ENCODE measurements at regions not wholly inside any gene's neighbourhood (a gene's known extent, or its start where the extent isn't known, plus 50 kb on each side); places are given as distances from the start of the nearest gene placed in this dataset.

- Histone ChIP-seq H3K36me3 (ENCODE audit: control insufficient read depth, insufficient read depth, low read length) (no peaks in the 10 kb centered on the region), H3K9me3 (no peaks in the 10 kb centered on the region), H3K27me3 (replicated peaks; ENCODE audit: control insufficient read depth, insufficient read depth, low read length) (no peaks in the 10 kb centered on the region), H3K4me3 (ENCODE audit: low read depth, low read length) (no peak overlapping the region), H3K4me1 (no peaks in the 10 kb centered on the region)
- no peaks in the 10 kb centered on the region for H3K4me1 Mint-ChIP-seq (ENCODE audit: low read depth, unreplicated experiment)
- ChIA-PET POLR2A (no interaction called here), CTCF (no interaction called here)
- peaks cover 7% of the 10 kb centered on the region for H3K9me3 Mint-ChIP-seq (ENCODE audit: unreplicated experiment)
- no peaks in the 10 kb centered on the region for H3K36me3 Mint-ChIP-seq (ENCODE audit: insufficient read depth, unreplicated experiment)
- H3K4me3 Mint-ChIP-seq (ENCODE audit: unreplicated experiment) = no peak overlapping the region
- intact Hi-C loops (cut with micrococcal nuclease; ENCODE audit: unreplicated experiment) = no loop called here
- BruUV-seq (replicated peaks) = no TSS peak
- no peak overlapping the region for H3K27ac Mint-ChIP-seq (ENCODE audit: unreplicated experiment)
- H3K27me3 Mint-ChIP-seq (ENCODE audit: insufficient read depth, unreplicated experiment) = peaks cover 3% of the 10 kb centered on the region
- no peak for TF ChIP-seq CTCF (IDR thresholded peaks at IDR 0.05; ENCODE audit: insufficient read depth in 1 of 2, low read depth in 1 of 2, low read length in 1 of 2, severe bottlenecking in 1 of 2, unreplicated experiment in 1 of 2)
- DNase-seq = no peak
Measured at GRCh38 chr5:144731786-144732185, 561.1 kb downstream of the KCTD16 start.

- Histone ChIP-seq H3K4me3 (ENCODE audit: low read depth, low read length) (no peak overlapping the region), H3K36me3 (ENCODE audit: control insufficient read depth, insufficient read depth, low read length) (no peaks in the 10 kb centered on the region), H3K27me3 (replicated peaks; ENCODE audit: control insufficient read depth, insufficient read depth, low read length) (no peaks in the 10 kb centered on the region), H3K9me3 (no peaks in the 10 kb centered on the region; the same call in 1 of the 2 replicates), H3K4me1 (no peaks in the 10 kb centered on the region)
- Mint-ChIP-seq H3K4me1 (ENCODE audit: low read depth, unreplicated experiment) (no peaks in the 10 kb centered on the region), H3K27ac (ENCODE audit: unreplicated experiment) (no peak overlapping the region), H3K4me3 (ENCODE audit: unreplicated experiment) (no peak overlapping the region), H3K36me3 (ENCODE audit: insufficient read depth, unreplicated experiment) (no peaks in the 10 kb centered on the region), H3K27me3 (ENCODE audit: insufficient read depth, unreplicated experiment) (no peaks in the 10 kb centered on the region), H3K9me3 (ENCODE audit: unreplicated experiment) (no peaks in the 10 kb centered on the region)
- POLR2A ChIA-PET = no interaction called here
- CTCF ChIA-PET = interaction anchor here (0.6 kb wide), 1 partner anchor 1309 kb away, joined by 5 read pairs; the partner anchor contains the start of gene NR3C1
- BruUV-seq (replicated peaks) = no TSS peak
- no peak for DNase-seq
- intact Hi-C loops (cut with micrococcal nuclease; ENCODE audit: unreplicated experiment) = no loop called here
- TF ChIP-seq CTCF (IDR thresholded peaks at IDR 0.05; ENCODE audit: insufficient read depth in 1 of 2, low read depth in 1 of 2, low read length in 1 of 2, severe bottlenecking in 1 of 2, unreplicated experiment in 1 of 2) = no peak
Measured at GRCh38 chr5:144712090-144712489, 541.4 kb downstream of the KCTD16 start.

GRCh38 chr5:144711172-144711571, 540.5 kb downstream of the KCTD16 start:
- H3K27me3 Mint-ChIP-seq (ENCODE audit: insufficient read depth, unreplicated experiment) = no peaks in the 10 kb centered on the region
- DNase-seq = no peak
- no peaks in the 10 kb centered on the region for H3K4me1 Mint-ChIP-seq (ENCODE audit: low read depth, unreplicated experiment)
- H3K36me3 Mint-ChIP-seq (ENCODE audit: insufficient read depth, unreplicated experiment) = no peaks in the 10 kb centered on the region
- Histone ChIP-seq H3K4me1 (no peaks in the 10 kb centered on the region), H3K9me3 (no peaks in the 10 kb centered on the region; the same call in 1 of the 2 replicates), H3K27me3 (replicated peaks; ENCODE audit: control insufficient read depth, insufficient read depth, low read length) (no peaks in the 10 kb centered on the region), H3K4me3 (ENCODE audit: low read depth, low read length) (no peak overlapping the region), H3K36me3 (ENCODE audit: control insufficient read depth, insufficient read depth, low read length) (no peaks in the 10 kb centered on the region)
- ChIA-PET CTCF (no interaction called here), POLR2A (no interaction called here)
- H3K9me3 Mint-ChIP-seq (ENCODE audit: unreplicated experiment) = no peaks in the 10 kb centered on the region
- TF ChIP-seq CTCF (IDR thresholded peaks at IDR 0.05; ENCODE audit: insufficient read depth in 1 of 2, low read depth in 1 of 2, low read length in 1 of 2, severe bottlenecking in 1 of 2, unreplicated experiment in 1 of 2) = no peak
- no peak overlapping the region for H3K4me3 Mint-ChIP-seq (ENCODE audit: unreplicated experiment)
- intact Hi-C loops (cut with micrococcal nuclease; ENCODE audit: unreplicated experiment) = no loop called here
- H3K27ac Mint-ChIP-seq (ENCODE audit: unreplicated experiment) = no peak overlapping the region
- BruUV-seq (replicated peaks) = no TSS peak
